Right lobe of liver (tissue), 6 donors: ENCODE measurements at regions not wholly inside any gene's neighbourhood (a gene's known extent, or its start where the extent isn't known, plus 50 kb on each side); places are given as distances from the start of the nearest gene placed in this dataset.

ENCODE experiments used
- ATAC-seq, 4 donors: fragments of 200-7000 bp; cut with Tn5 transposase; one replicate each; pipeline ENCODE4 v1.9.1; 2020; ENCODE audit warnings: mild to moderate bottlenecking in 4 of 4, moderate library complexity in 4 of 4
- DNase-seq, 3 donors: peaks; one replicate each; pipeline ENCODE4 v3.0.0-alpha.2; 2020
- H3K27ac ChIP-seq, 3 donors: fragments of 200-600 bp; one replicate each; pipeline ENCODE4 v1.8.0; 2022
- H3K27me3 ChIP-seq, 2 donors: fragments of 200-600 bp; one replicate each; pipeline ENCODE4 v1.8.0; 2022
- H3K36me3 ChIP-seq, 4 donors: fragments of 200-600 bp; sonication (generic) in 1 of 4; one replicate each; pipeline versions ENCODE4 v1.5.1 to v1.8.0; 2017 to 2022; ENCODE audit warnings: control low read depth in 1 of 4
- H3K4me1 ChIP-seq, 4 donors: fragments of 200-600 bp; sonication (generic) in 1 of 4; one replicate each; pipeline versions ENCODE4 v1.5.1 to v1.8.0; 2017 to 2022; ENCODE audit warnings: control low read depth in 1 of 4
- H3K4me3 ChIP-seq, 3 donors: fragments of 200-600 bp; one replicate each; pipeline ENCODE4 v1.8.0; 2022
- H3K9me3 ChIP-seq, 4 donors: fragments of 200-600 bp; sonication (generic) in 1 of 4; one replicate each; pipeline versions ENCODE4 v1.5.1 to v1.8.0; 2017 to 2022; ENCODE audit warnings: control low read depth in 1 of 4
- POLR2A ChIP-seq: fragments of 450-650 bp; IDR thresholded peaks from one replicate; pipeline ENCODE4 v1.6.1; 2017; ENCODE audit warnings: antibody characterized with exemption, mild to moderate bottlenecking
- WGBS: methylation state at CpG from one replicate; pipeline ENCODE4 v1.1.6; 2018; ENCODE audit warnings: low coverage, low lambda C conversion rate; ENCODE audit not compliant: insufficient coverage; ENCODE audit errors: missing lambda C conversion rate; 5-methylcytosine and 5-hydroxymethylcytosine counted together
- intact Hi-C, 2 donors: fragments of 100-400 bp; cut with DNase I; formaldehyde crosslinking; loops; one replicate each; pipeline versions ENCODE4 v1.11.2 to v1.14.1; 2022
- TF ChIP-seq, protein P1 (sequence below), 4 donors: fragments of 200-600 bp in 3 of 4; fragments of 450-650 bp in 1 of 4; IDR thresholded peaks; one replicate each; pipeline versions ENCODE4 v1.5.1 to v1.8.0; 2016 to 2022; ENCODE audit warnings: antibody characterized with exemption in 4 of 4, mild to moderate bottlenecking in 2 of 4
- donor health status: DM: no; HTN: yes; CAD: no.
- donor health status: DM: no; HTN: no; CAD: no.
- donor health status: DM: no; HTN: no; CAD: no.
- donor health status: DM: no; HTN: yes; CAD: no.
- donor health status: DM: no; HTN: yes; CAD: no.

- DNase-seq, result no peak
- H3K36me3 ChIP-seq, result no peaks in the 10 kb centered on the region
- intact Hi-C loops, result no loop called here
- H3K9me3 ChIP-seq, result no peaks in the 10 kb centered on the region
- no peak overlapping the region for H3K27ac ChIP-seq
- H3K4me3 ChIP-seq, result no peak overlapping the region
- ATAC-seq, result no peak
- no peaks in the 10 kb centered on the region for H3K4me1 ChIP-seq
- no peak for TF ChIP-seq POLR2A
- TF ChIP-seq, protein P1, sequence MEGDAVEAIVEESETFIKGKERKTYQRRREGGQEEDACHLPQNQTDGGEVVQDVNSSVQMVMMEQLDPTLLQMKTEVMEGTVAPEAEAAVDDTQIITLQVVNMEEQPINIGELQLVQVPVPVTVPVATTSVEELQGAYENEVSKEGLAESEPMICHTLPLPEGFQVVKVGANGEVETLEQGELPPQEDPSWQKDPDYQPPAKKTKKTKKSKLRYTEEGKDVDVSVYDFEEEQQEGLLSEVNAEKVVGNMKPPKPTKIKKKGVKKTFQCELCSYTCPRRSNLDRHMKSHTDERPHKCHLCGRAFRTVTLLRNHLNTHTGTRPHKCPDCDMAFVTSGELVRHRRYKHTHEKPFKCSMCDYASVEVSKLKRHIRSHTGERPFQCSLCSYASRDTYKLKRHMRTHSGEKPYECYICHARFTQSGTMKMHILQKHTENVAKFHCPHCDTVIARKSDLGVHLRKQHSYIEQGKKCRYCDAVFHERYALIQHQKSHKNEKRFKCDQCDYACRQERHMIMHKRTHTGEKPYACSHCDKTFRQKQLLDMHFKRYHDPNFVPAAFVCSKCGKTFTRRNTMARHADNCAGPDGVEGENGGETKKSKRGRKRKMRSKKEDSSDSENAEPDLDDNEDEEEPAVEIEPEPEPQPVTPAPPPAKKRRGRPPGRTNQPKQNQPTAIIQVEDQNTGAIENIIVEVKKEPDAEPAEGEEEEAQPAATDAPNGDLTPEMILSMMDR (IDR thresholded peaks at IDR 0.05), result no peak
- 31% methylated on average over 7 of the region's 7 CpGs for WGBS
- H3K27me3 ChIP-seq, result no peaks in the 10 kb centered on the region
Observed at GRCh38 chr13:59480396-59481259, 683.1 kb downstream of the DIAPH3 start.

DNA sequence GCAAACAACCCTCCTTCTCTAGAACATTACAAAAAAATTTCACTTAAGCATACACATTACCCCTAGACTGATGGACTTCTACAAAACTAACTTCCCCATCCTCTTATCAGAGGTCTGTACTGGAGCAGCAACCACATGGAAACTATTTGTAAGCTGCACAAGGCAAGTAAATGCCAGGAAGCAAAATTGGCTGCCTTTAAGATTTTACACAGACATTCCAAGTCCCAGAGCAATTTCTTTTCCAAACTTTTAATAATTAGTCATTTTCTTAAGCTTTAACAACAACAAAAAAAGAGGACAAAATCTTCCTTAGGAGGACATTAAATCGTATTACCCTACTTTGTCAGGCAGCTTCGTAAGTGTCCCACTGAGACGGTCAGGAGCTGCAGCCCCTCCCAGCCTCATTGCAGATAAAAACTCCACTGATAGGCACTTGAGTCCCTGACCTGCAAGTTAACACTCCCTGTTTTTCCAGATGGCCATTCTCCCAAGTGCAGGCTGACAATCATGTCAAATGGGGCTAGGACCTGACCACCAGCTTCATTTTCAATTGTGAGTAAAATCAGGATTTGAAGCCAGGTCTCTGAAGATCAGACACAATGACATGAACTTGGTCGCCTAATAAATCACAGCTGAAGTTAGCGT lies 680.1 kb downstream of the DIAPH3 start:
- Histone ChIP-seq H3K9me3 (no peaks in the 10 kb centered on the region), H3K4me3 (no peak overlapping the region), H3K27me3 (no peaks in the 10 kb centered on the region), H3K27ac (no peak overlapping the region), H3K4me1 (no peaks in the 10 kb centered on the region), H3K36me3 (no peaks in the 10 kb centered on the region)
- DNase-seq (no peak), ATAC-seq (peak; percentile 28 to 48 (median 36))
- intact Hi-C loops, result no loop called here
- TF ChIP-seq, protein P1 (IDR thresholded peaks at IDR 0.05), result no peak
- no peak for TF ChIP-seq POLR2A
- WGBS, result 24% methylated on average over 5 of the region's 5 CpGs

- Histone ChIP-seq H3K27ac (no peak overlapping the region), H3K9me3 (no peaks in the 10 kb centered on the region), H3K36me3 (no peaks in the 10 kb centered on the region), H3K27me3 (no peaks in the 10 kb centered on the region), H3K4me1 (no peaks in the 10 kb centered on the region), H3K4me3 (no peak overlapping the region)
- no peak for TF ChIP-seq POLR2A
- TF ChIP-seq, protein P1 (IDR thresholded peaks at IDR 0.05), result no peak
- intact Hi-C loops, result no loop called here
- 73% methylated on average over 3 of the region's 3 CpGs for WGBS
- ATAC-seq, result no peak
- DNase-seq, result no peak
Observed at GRCh38 chr13:59487883-59488282, 675.8 kb downstream of the DIAPH3 start.

GRCh38 chr13:59488436-59488835 lies 675.3 kb downstream of the DIAPH3 start:
- WGBS, result 58% methylated on average over 2 of the region's 2 CpGs
- no peak for DNase-seq
- H3K27ac ChIP-seq, result no peak overlapping the region
- intact Hi-C loops, result no loop called here
- H3K9me3 ChIP-seq, result no peaks in the 10 kb centered on the region
- H3K4me1 ChIP-seq, result no peaks in the 10 kb centered on the region
- TF ChIP-seq, protein P1 (IDR thresholded peaks at IDR 0.05), result no peak
- no peak for TF ChIP-seq POLR2A
- H3K27me3 ChIP-seq, result no peaks in the 10 kb centered on the region
- no peak overlapping the region for H3K4me3 ChIP-seq
- ATAC-seq, result no peak
- H3K36me3 ChIP-seq, result no peaks in the 10 kb centered on the region
